Mesenchymal stem cell (in vitro differentiated cells and primary cell): ENCODE measurements at regions not wholly inside any gene's neighbourhood (a gene's known extent, or its start where the extent isn't known, plus 50 kb on each side); places are given as distances from the start of the nearest gene placed in this dataset.

Experiments
- DNase-seq: peaks from one replicate; pipeline ENCODE4 v3.0.0-alpha.2; 2013
- H2AFZ ChIP-seq: one replicate; pipeline ENCODE4 v1.6.1; 2013; ENCODE audit warnings: low read depth, mild to moderate bottlenecking, control low read depth, inconsistent platforms, low read length, moderate library complexity
- H2AK5ac ChIP-seq: 2 replicates; pipeline ENCODE4 v1.6.1; 2013; ENCODE audit warnings: low read length, moderate library complexity, mild to moderate bottlenecking, inconsistent platforms; ENCODE audit not compliant: severe bottlenecking
- H2BK120ac ChIP-seq: one replicate; pipeline ENCODE4 v1.6.1; 2013; ENCODE audit warnings: low read depth, mild to moderate bottlenecking, inconsistent platforms, low read length, moderate library complexity
- H2BK12ac ChIP-seq, 2 experiments: one replicate each; pipeline ENCODE4 v1.6.1; 2013; ENCODE audit warnings: inconsistent platforms in 2 of 2, low read length in 2 of 2, mild to moderate bottlenecking in 2 of 2, moderate library complexity in 2 of 2, control low read depth in 1 of 2
- H2BK15ac ChIP-seq: one replicate; pipeline ENCODE4 v1.6.1; 2013; ENCODE audit warnings: mild to moderate bottlenecking, low read depth, inconsistent platforms; ENCODE audit not compliant: poor library complexity, severe bottlenecking
- H2BK5ac ChIP-seq: 2 replicates; pipeline ENCODE4 v1.6.1; 2013; ENCODE audit warnings: low read depth, mild to moderate bottlenecking, low read length, control low read depth, inconsistent platforms; ENCODE audit not compliant: poor library complexity, severe bottlenecking
- H3K14ac ChIP-seq, 2 experiments: one replicate each; pipeline ENCODE4 v1.6.1; 2013; ENCODE audit warnings: inconsistent platforms in 2 of 2, low read length in 2 of 2, control low read depth in 1 of 2, mild to moderate bottlenecking in 1 of 2, moderate library complexity in 1 of 2
- H3K18ac ChIP-seq, 2 experiments: one replicate each; pipeline ENCODE4 v1.6.1; 2013; ENCODE audit warnings: inconsistent platforms in 2 of 2, low read length in 2 of 2, control low read depth in 1 of 2, low read depth in 1 of 2, mild to moderate bottlenecking in 1 of 2
- H3K23ac ChIP-seq, 2 experiments: one replicate each; pipeline ENCODE4 v1.6.1; 2013; ENCODE audit warnings: inconsistent platforms in 2 of 2, low read length in 2 of 2, mild to moderate bottlenecking in 2 of 2, moderate library complexity in 2 of 2, control low read depth in 1 of 2
- H3K27ac ChIP-seq: 2 replicates; pipeline ENCODE4 v1.5.1; 2013; ENCODE audit warnings: mild to moderate bottlenecking, moderate library complexity, low read length, control low read depth, inconsistent platforms; ENCODE audit not compliant: poor library complexity, severe bottlenecking
- H3K27me3 ChIP-seq, 2 experiments: 2 replicates each; pipeline versions ENCODE4 v1.6.1 to v1.7.0; 2013; ENCODE audit warnings: low read length in 2 of 2, mild to moderate bottlenecking in 2 of 2, moderate library complexity in 2 of 2, control low read depth in 1 of 2, inconsistent platforms in 1 of 2; ENCODE audit not compliant: control insufficient read depth in 1 of 2, insufficient read depth in 1 of 2
- H3K36me3 ChIP-seq, 2 experiments: 2 replicates each; pipeline versions ENCODE4 v1.6.1 to v1.7.0; 2013; ENCODE audit warnings: low read length in 2 of 2, control low read depth in 1 of 2, inconsistent platforms in 1 of 2, low read depth in 1 of 2, mild to moderate bottlenecking in 1 of 2; ENCODE audit not compliant: insufficient read depth in 2 of 2, control insufficient read depth in 1 of 2
- H3K4ac ChIP-seq, 2 experiments: one replicate each; pipeline ENCODE4 v1.6.1; 2013; ENCODE audit warnings: inconsistent platforms in 2 of 2, low read length in 2 of 2, mild to moderate bottlenecking in 2 of 2, moderate library complexity in 2 of 2, control low read depth in 1 of 2, low read depth in 1 of 2
- H3K4me1 ChIP-seq: 2 replicates; pipeline ENCODE4 v1.6.1; 2013; ENCODE audit warnings: low read depth, low read length, control low read depth; ENCODE audit not compliant: control insufficient read depth, insufficient read depth
- H3K4me2 ChIP-seq: 2 replicates; pipeline ENCODE4 v1.6.1; 2013; ENCODE audit warnings: low read length, mild to moderate bottlenecking, inconsistent platforms; ENCODE audit not compliant: poor library complexity, severe bottlenecking
- H3K4me3 ChIP-seq, 2 experiments: 2 replicates each; pipeline versions ENCODE4 v1.5.1 to v1.7.0; 2013; ENCODE audit warnings: low read length in 2 of 2, mild to moderate bottlenecking in 2 of 2, control low read depth in 1 of 2, low read depth in 1 of 2; ENCODE audit not compliant: insufficient read depth in 1 of 2
- H3K79me1 ChIP-seq: replicated peaks from 2 replicates; pipeline ENCODE4 v1.6.1; 2013; ENCODE audit warnings: mild to moderate bottlenecking, control low read depth, low read length, inconsistent platforms; ENCODE audit not compliant: poor library complexity, severe bottlenecking
- H3K9ac ChIP-seq: 2 replicates; pipeline ENCODE4 v1.7.0; 2013; ENCODE audit warnings: mild to moderate bottlenecking, low read length, moderate library complexity
- H3K9me3 ChIP-seq: 2 replicates; pipeline ENCODE4 v1.7.0; 2013; ENCODE audit warnings: mild to moderate bottlenecking, low read length; ENCODE audit not compliant: control insufficient read depth
- H4K8ac ChIP-seq: one replicate; pipeline ENCODE4 v1.6.1; 2013; ENCODE audit warnings: inconsistent platforms, mild to moderate bottlenecking, low read length, moderate library complexity
- H4K91ac ChIP-seq: one replicate; pipeline ENCODE4 v1.6.1; 2013; ENCODE audit warnings: mild to moderate bottlenecking, low read length, inconsistent platforms
- WGBS: methylation state at CpG from one replicate; pipeline ENCODE4 v1.1.7; 2013; ENCODE audit warnings: mixed read lengths; 5-methylcytosine and 5-hydroxymethylcytosine counted together

DNA sequence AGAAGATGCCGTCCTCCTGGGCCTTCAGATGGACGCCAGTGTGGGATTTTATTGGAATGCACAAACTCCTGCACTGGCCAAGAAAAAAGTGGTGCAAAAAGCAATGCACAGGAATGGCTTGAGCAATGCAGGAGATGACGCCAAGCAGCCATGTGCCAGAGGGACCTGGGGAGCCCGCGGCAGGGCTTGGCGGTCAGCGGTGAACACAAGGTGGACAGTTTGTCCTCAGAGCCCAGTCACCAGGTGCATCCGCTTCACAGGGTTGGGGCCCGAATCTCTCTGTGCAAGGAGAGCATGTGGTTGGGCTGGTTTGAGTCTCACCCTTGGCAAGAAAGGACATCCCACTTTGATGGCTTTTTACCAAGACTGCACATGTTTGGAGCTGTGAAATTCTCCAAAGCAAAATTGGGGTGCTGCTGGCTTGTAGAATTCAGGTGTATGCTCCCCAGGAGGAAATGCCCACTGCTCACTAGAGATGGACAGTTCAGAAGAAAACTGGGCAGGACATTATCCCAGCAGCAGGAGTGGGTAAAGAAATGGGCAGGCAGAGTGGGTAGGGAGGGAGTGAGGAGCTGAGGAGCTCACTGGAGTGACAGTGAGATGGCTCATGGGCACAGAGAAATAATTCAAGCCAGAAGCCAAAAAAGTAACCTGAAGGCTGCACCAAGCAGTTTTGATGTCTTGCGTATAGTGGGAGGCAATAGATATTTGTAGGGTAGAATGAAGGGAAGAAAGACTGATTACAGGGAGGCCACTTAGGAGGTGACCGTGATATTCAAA is 463.9 kb downstream of the MTRR start:
- Histone ChIP-seq H3K27me3 (peaks cover 9 to 10% of the 10 kb centered on the region in 2 experiments), H3K4me3 (no peak overlapping the region), H4K91ac (no peak overlapping the region), H3K18ac (no peak overlapping the region), H3K14ac (no peak overlapping the region), H3K27ac (no peak overlapping the region), H3K79me1 (no peaks in the 10 kb centered on the region), H3K4ac (no peak overlapping the region), H3K36me3 (no peaks in the 10 kb centered on the region), H3K4me2 (no peak overlapping the region), H2BK120ac (no peak overlapping the region), H4K8ac (no peak overlapping the region), H2AFZ (no peak overlapping the region), H2BK5ac (no peak overlapping the region), H2BK12ac (no peak overlapping the region), H2AK5ac (no peak overlapping the region), H3K9ac (no peak overlapping the region), H3K9me3 (no peaks in the 10 kb centered on the region), H3K4me1 (peaks cover 3% of the 10 kb centered on the region), H3K23ac (no peak overlapping the region), H2BK15ac (no peak overlapping the region)
- no peak for DNase-seq
- WGBS, result 88% methylated on average over 11 of the region's 11 CpGs

GRCh38 chr5:8333485-8333884 is 464.5 kb downstream of the MTRR start:
- Histone ChIP-seq H4K8ac (no peak overlapping the region), H3K14ac (no peak overlapping the region), H3K18ac (no peak overlapping the region), H2BK12ac (no peak overlapping the region), H3K4me2 (no peak overlapping the region), H3K9me3 (no peaks in the 10 kb centered on the region), H3K79me1 (no peaks in the 10 kb centered on the region), H3K4ac (no peak overlapping the region), H2BK120ac (no peak overlapping the region), H3K9ac (no peak overlapping the region), H3K36me3 (no peaks in the 10 kb centered on the region), H2AFZ (no peak overlapping the region), H2BK5ac (no peak overlapping the region), H3K4me3 (no peak overlapping the region), H2AK5ac (no peak overlapping the region), H3K27ac (no peak overlapping the region), H2BK15ac (no peak overlapping the region), H4K91ac (no peak overlapping the region), H3K4me1 (peaks cover 3% of the 10 kb centered on the region), H3K27me3 (peaks cover 9 to 10% of the 10 kb centered on the region in 2 experiments), H3K23ac (no peak overlapping the region)
- WGBS, result 76% methylated on average over 5 of the region's 5 CpGs
- no peak for DNase-seq

GRCh38 chr5:8333977-8334376 is 465.0 kb downstream of the MTRR start:
- H4K91ac ChIP-seq, result no peak overlapping the region
- no peak overlapping the region for H3K4ac ChIP-seq
- H3K79me1 ChIP-seq, result no peaks in the 10 kb centered on the region
- 76% methylated on average over 1 of the region's 1 CpG for WGBS
- H2AK5ac ChIP-seq, result no peak overlapping the region
- H3K18ac ChIP-seq, result no peak overlapping the region
- no peak overlapping the region for H4K8ac ChIP-seq
- H3K4me2 ChIP-seq, result no peak overlapping the region
- H2BK120ac ChIP-seq, result no peak overlapping the region
- H2BK12ac ChIP-seq, result no peak overlapping the region
- DNase-seq, result no peak
- H3K36me3 ChIP-seq, result no peaks in the 10 kb centered on the region
- no peak overlapping the region for H2BK5ac ChIP-seq
- H3K27ac ChIP-seq, result no peak overlapping the region
- H3K9ac ChIP-seq, result no peak overlapping the region
- H3K14ac ChIP-seq, result no peak overlapping the region
- H3K9me3 ChIP-seq, result no peaks in the 10 kb centered on the region
- H2AFZ ChIP-seq, result no peak overlapping the region
- no peak overlapping the region for H2BK15ac ChIP-seq
- no peak overlapping the region for H3K4me3 ChIP-seq
- H3K23ac ChIP-seq, result no peak overlapping the region
- H3K4me1 ChIP-seq, result peaks cover 3% of the 10 kb centered on the region
- peaks cover 6 to 9% of the 10 kb centered on the region in 2 experiments for H3K27me3 ChIP-seq

GRCh38 chr5:8340261-8340660 is 471.3 kb downstream of the MTRR start:
- H3K9me3 ChIP-seq, result peaks cover 4% of the 10 kb centered on the region
- 50% methylated on average over 3 of the region's 3 CpGs for WGBS
- no peak for DNase-seq

More at GRCh38 chr5:8340261-8340660, 471.3 kb downstream of the MTRR start:
- Histone ChIP-seq H3K9ac (peak overlapping the region; percentile 28), H2AFZ (no peak overlapping the region), H3K4me2 (peak overlapping the region; percentile 64), H3K27me3 (peaks cover 0 to 6% of the 10 kb centered on the region in 2 experiments), H3K4ac (no peak overlapping the region), H3K23ac (no peak overlapping the region), H3K27ac (no peak overlapping the region), H2BK120ac (no peak overlapping the region), H3K79me1 (no peaks in the 10 kb centered on the region), H3K4me3 (peak overlapping the region in 1 of 2 experiments; percentile 53), H3K18ac (no peak overlapping the region), H2BK15ac (no peak overlapping the region), H2BK12ac (no peak overlapping the region), H3K36me3 (no peaks in the 10 kb centered on the region), H4K8ac (no peak overlapping the region), H3K4me1 (peaks cover 7% of the 10 kb centered on the region), H3K14ac (no peak overlapping the region), H2AK5ac (no peak overlapping the region), H2BK5ac (no peak overlapping the region), H4K91ac (peak overlapping the region; percentile 11)
